Right forelimb (tissue), 1 donor: ENCODE measurements at regions not wholly inside any gene's neighbourhood (a gene's known extent, or its start where the extent isn't known, plus 50 kb on each side); places are given as distances from the start of the nearest gene placed in this dataset.
"Not testable (repeated sequence)": the region's sequence is repeated elsewhere in the genome, so short reads cannot be mapped to it uniquely, and the experiment has no call there.

ENCODE experiments used
- DNase-seq: peaks from one replicate; pipeline ENCODE4 v3.0.0-alpha.2; 2018

GRCh38 chr21:5013455-5014304 is 5507.7 kb upstream of the TPTE start:
- not testable (repeated sequence) for DNase-seq

- not testable (repeated sequence) for DNase-seq
Measured at GRCh38 chr21:5015187-5015586, 5506.2 kb upstream of the TPTE start.

GRCh38 chr21:5019120-5019519 is 5502.3 kb upstream of the TPTE start:
- DNase-seq: not testable (repeated sequence)

- DNase-seq: not testable (repeated sequence)
Measured at GRCh38 chr21:5021815-5022214, 5499.6 kb upstream of the TPTE start.

GRCh38 chr21:5022254-5022653 is 5499.1 kb upstream of the TPTE start:
- DNase-seq: not testable (repeated sequence)

GRCh38 chr21:5022748-5023147 is 5498.6 kb upstream of the TPTE start:
- DNase-seq: not testable (repeated sequence)

- not testable (repeated sequence) for DNase-seq
Measured at GRCh38 chr21:5035147-5035546, 5486.2 kb upstream of the TPTE start.

- DNase-seq: not testable (repeated sequence)
Measured at GRCh38 chr21:5035587-5035986, 5485.8 kb upstream of the TPTE start.

GRCh38 chr21:5037606-5038331 is 5483.6 kb upstream of the TPTE start:
- DNase-seq: not testable (repeated sequence)

GRCh38 chr21:5039926-5040325 is 5481.5 kb upstream of the TPTE start:
- DNase-seq: not testable (repeated sequence)

- DNase-seq: not testable (repeated sequence)
Measured at GRCh38 chr21:5042583-5042982, 5478.8 kb upstream of the TPTE start.

- DNase-seq: not testable (repeated sequence)
Measured at GRCh38 chr21:5044812-5045211, 5476.6 kb upstream of the TPTE start.

- DNase-seq: not testable (repeated sequence)
Measured at GRCh38 chr21:5051303-5052018, 5469.9 kb upstream of the TPTE start.

GRCh38 chr21:5055027-5055754 is 5466.2 kb upstream of the TPTE start:
- DNase-seq: not testable (repeated sequence)

- DNase-seq: not testable (repeated sequence)
Measured at GRCh38 chr21:5055996-5056962, 5465.1 kb upstream of the TPTE start.

GRCh38 chr21:5057077-5057476 is 5464.3 kb upstream of the TPTE start:
- not testable (repeated sequence) for DNase-seq

GRCh38 chr21:5060364-5061083 is 5460.9 kb upstream of the TPTE start:
- DNase-seq: not testable (repeated sequence)

- not testable (repeated sequence) for DNase-seq
Measured at GRCh38 chr21:5064581-5065142, 5456.7 kb upstream of the TPTE start.

GRCh38 chr21:5065240-5066211 is 5455.9 kb upstream of the TPTE start:
- not testable (repeated sequence) for DNase-seq
